GM23248 (cell line): ENCODE measurements at regions not wholly inside any gene's neighbourhood (a gene's known extent, or its start where the extent isn't known, plus 50 kb on each side); places are given as distances from the start of the nearest gene placed in this dataset.

ENCODE experiments used
- DNase-seq: peaks from one replicate; pipeline ENCODE4 v3.0.0-alpha.2; 2015
- H2AFZ ChIP-seq: fragments of 200-600 bp; sonication (generic); 2 replicates; pipeline ENCODE4 v1.6.1; 2016; ENCODE audit warnings: antibody characterized with exemption
- H3F3A ChIP-seq: fragments of 200-600 bp; sonication (generic); 2 replicates; pipeline ENCODE4 v1.6.1; 2016; ENCODE audit warnings: mild to moderate bottlenecking, antibody characterized with exemption, mixed run types; ENCODE audit not compliant: insufficient read depth
- H3K27ac ChIP-seq: fragments of 200-600 bp; sonication (generic); 2 replicates; pipeline ENCODE4 v1.5.1; 2016; ENCODE audit warnings: mild to moderate bottlenecking
- H3K27me3 ChIP-seq: fragments of 200-600 bp; sonication (generic); replicated peaks from 2 replicates; pipeline ENCODE4 v1.6.1; 2016; ENCODE audit warnings: mild to moderate bottlenecking; ENCODE audit not compliant: insufficient read depth
- H3K36me3 ChIP-seq: fragments of 200-600 bp; sonication (generic); 2 replicates; pipeline ENCODE4 v1.6.1; 2016; ENCODE audit warnings: low read depth, mild to moderate bottlenecking
- H3K4me1 ChIP-seq: fragments of 200-600 bp; sonication (generic); 2 replicates; pipeline ENCODE4 v1.6.1; 2016; ENCODE audit warnings: mild to moderate bottlenecking; ENCODE audit not compliant: insufficient read depth
- H3K4me2 ChIP-seq: fragments of 200-600 bp; sonication (generic); one replicate; pipeline ENCODE4 v1.6.1; 2016; ENCODE audit warnings: mild to moderate bottlenecking; ENCODE audit not compliant: unreplicated experiment
- H3K4me3 ChIP-seq: fragments of 200-600 bp; sonication (generic); 2 replicates; pipeline ENCODE4 v1.5.1; 2016; ENCODE audit warnings: mild to moderate bottlenecking
- H3K79me2 ChIP-seq: fragments of 200-600 bp; sonication (generic); 2 replicates; pipeline ENCODE4 v1.6.1; 2016; ENCODE audit warnings: mild to moderate bottlenecking; ENCODE audit not compliant: insufficient read depth
- H3K9ac ChIP-seq: fragments of 200-600 bp; sonication (generic); 2 replicates; pipeline ENCODE4 v1.6.1; 2016; ENCODE audit warnings: mild to moderate bottlenecking
- H3K9me2 ChIP-seq: fragments of 200-600 bp; sonication (generic); 2 replicates; pipeline ENCODE4 v1.6.1; 2016; ENCODE audit warnings: mixed run types, mild to moderate bottlenecking, moderate library complexity; ENCODE audit not compliant: insufficient read depth
- H3K9me3 ChIP-seq: fragments of 200-600 bp; sonication (generic); one replicate; pipeline ENCODE4 v1.6.1; 2017; ENCODE audit warnings: low read depth
- H4K20me1 ChIP-seq: fragments of 200-600 bp; sonication (generic); 2 replicates; pipeline ENCODE4 v1.6.0; 2016; ENCODE audit not compliant: insufficient read depth
- EZH2 ChIP-seq: fragments of 200-600 bp; sonication (generic); IDR thresholded peaks from 2 replicates; pipeline ENCODE4 v1.6.1; 2018; ENCODE audit warnings: antibody characterized with exemption, mild to moderate bottlenecking; ENCODE audit not compliant: insufficient read depth, poor library complexity, severe bottlenecking
- EZH2phosphoT487 ChIP-seq: fragments of 200-600 bp; sonication (generic); IDR thresholded peaks from 2 replicates; pipeline ENCODE4 v1.6.1; 2018; ENCODE audit warnings: antibody characterized with exemption, moderate library complexity, mild to moderate bottlenecking, low read depth; ENCODE audit not compliant: insufficient read depth
- WGBS, 2 experiments: methylation state at CpG; one replicate each; pipeline ENCODE4 v1.1.6; 2015 to 2017; ENCODE audit warnings: low lambda C conversion rate in 2 of 2, low coverage in 1 of 2; ENCODE audit errors: missing lambda C conversion rate in 2 of 2; 5-methylcytosine and 5-hydroxymethylcytosine counted together
- in situ Hi-C: fragments of 300-500 bp; cut with MboI; formaldehyde crosslinking; loops from 2 replicates; pipeline ENCODE4 v1.15.0; 2020

GRCh38 chr10:46227936-46228562 is 58.7 kb upstream of the ANTXRL start:
- Histone ChIP-seq H3K27ac (no peak overlapping the region), H3K4me3 (no peak overlapping the region), H4K20me1 (no peaks in the 10 kb centered on the region), H3K9me2 (no peaks in the 10 kb centered on the region), H3F3A (no peaks in the 10 kb centered on the region; the same call in 1 of the 2 replicates), H3K4me2 (no peak overlapping the region), H3K9me3 (no peaks in the 10 kb centered on the region), H3K4me1 (peaks cover under 1% of the 10 kb centered on the region; the same call in 1 of the 2 replicates), H3K27me3 (no peaks in the 10 kb centered on the region), H3K79me2 (no peaks in the 10 kb centered on the region), H2AFZ (no peak overlapping the region), H3K36me3 (no peaks in the 10 kb centered on the region), H3K9ac (no peak overlapping the region)
- TF ChIP-seq EZH2 (no peak), EZH2phosphoT487 (no peak)
- whole genome bisulfite sequencing, 2 experiments = 13 to 18% methylated on average over 6 of the region's 6 CpGs
- in situ Hi-C loops = no loop called here
- no peak for DNase-seq

- H3K9me3 ChIP-seq = no peaks in the 10 kb centered on the region
- H3K4me1 ChIP-seq = no peaks in the 10 kb centered on the region
- H3K4me2 ChIP-seq = no peak overlapping the region
- no peaks in the 10 kb centered on the region for H3K36me3 ChIP-seq
- 5 to 8% methylated on average over 7 of the region's 7 CpGs for WGBS, 2 experiments
- TF ChIP-seq EZH2phosphoT487 (no peak), EZH2 (no peak)
- in situ Hi-C loops = no loop called here
- H2AFZ ChIP-seq = no peak overlapping the region
- peak; percentile 89 for DNase-seq
- H3F3A ChIP-seq = no peaks in the 10 kb centered on the region; the same call in 1 of the 2 replicates
- H3K27me3 ChIP-seq = no peaks in the 10 kb centered on the region
- no peak overlapping the region for H3K27ac ChIP-seq
- H3K9ac ChIP-seq = no peak overlapping the region
- no peak overlapping the region for H3K4me3 ChIP-seq
- no peaks in the 10 kb centered on the region for H4K20me1 ChIP-seq
- H3K79me2 ChIP-seq = no peaks in the 10 kb centered on the region
- H3K9me2 ChIP-seq = no peaks in the 10 kb centered on the region
Observed at GRCh38 chr10:46228563-46229071, 58.2 kb upstream of the ANTXRL start.

GRCh38 chr10:46229144-46229563 is 57.6 kb upstream of the ANTXRL start:
- Histone ChIP-seq H3K4me2 (no peak overlapping the region), H3K27ac (no peak overlapping the region), H3K4me3 (no peak overlapping the region), H3K9ac (no peak overlapping the region), H3K36me3 (no peaks in the 10 kb centered on the region), H3K27me3 (no peaks in the 10 kb centered on the region), H2AFZ (no peak overlapping the region), H3K4me1 (no peaks in the 10 kb centered on the region), H3K9me3 (no peaks in the 10 kb centered on the region), H3F3A (no peaks in the 10 kb centered on the region; the same call in 1 of the 2 replicates), H3K79me2 (no peaks in the 10 kb centered on the region), H3K9me2 (no peaks in the 10 kb centered on the region), H4K20me1 (no peaks in the 10 kb centered on the region)
- WGBS, 2 experiments = 51 to 58% methylated on average over 3 of the region's 3 CpGs
- no peak for TF ChIP-seq EZH2
- TF ChIP-seq EZH2phosphoT487 = no peak
- peak; percentile 38 for DNase-seq
- in situ Hi-C loops = no loop called here

- no peaks in the 10 kb centered on the region for H3K4me1 ChIP-seq
- TF ChIP-seq EZH2 (no peak), EZH2phosphoT487 (no peak)
- WGBS, 2 experiments = 79 to 81% methylated on average over 5 of the region's 5 CpGs
Observed at GRCh38 chr10:46230615-46231014, 56.2 kb upstream of the ANTXRL start.

More at GRCh38 chr10:46230615-46231014, 56.2 kb upstream of the ANTXRL start:
- H3K27ac ChIP-seq = no peak overlapping the region
- H3K79me2 ChIP-seq = no peaks in the 10 kb centered on the region
- no peaks in the 10 kb centered on the region for H3K9me3 ChIP-seq
- H3K4me2 ChIP-seq = no peak overlapping the region
- H3K36me3 ChIP-seq = no peaks in the 10 kb centered on the region
- no peaks in the 10 kb centered on the region; the same call in 1 of the 2 replicates for H3F3A ChIP-seq
- H3K9me2 ChIP-seq = no peaks in the 10 kb centered on the region
- H3K9ac ChIP-seq = no peak overlapping the region
- no peaks in the 10 kb centered on the region for H3K27me3 ChIP-seq
- in situ Hi-C loops = no loop called here
- H4K20me1 ChIP-seq = no peaks in the 10 kb centered on the region
- no peak overlapping the region for H2AFZ ChIP-seq
- no peak for DNase-seq
- no peak overlapping the region for H3K4me3 ChIP-seq
